Hematopoietic multipotent progenitor cell treated with erythropoietin and hydrocortisone succinate and interleukin-3 and kit ligand, for 17 days (in vitro differentiated cells): ENCODE measurements at regions not wholly inside any gene's neighbourhood (a gene's known extent, or its start where the extent isn't known, plus 50 kb on each side); places are given as distances from the start of the nearest gene placed in this dataset.
"Not testable (repeated sequence)": the region's sequence is repeated elsewhere in the genome, so short reads cannot be mapped to it uniquely, and the experiment has no call there.

Experiments used
- DNase-seq: peaks from one replicate; pipeline ENCODE4 v3.0.0-alpha.2; 2015; ENCODE audit warnings: low spot score

GRCh38 chr9:85204176-85204575 is 534.6 kb downstream of the NTRK2 start:
- no peak for DNase-seq

DNA sequence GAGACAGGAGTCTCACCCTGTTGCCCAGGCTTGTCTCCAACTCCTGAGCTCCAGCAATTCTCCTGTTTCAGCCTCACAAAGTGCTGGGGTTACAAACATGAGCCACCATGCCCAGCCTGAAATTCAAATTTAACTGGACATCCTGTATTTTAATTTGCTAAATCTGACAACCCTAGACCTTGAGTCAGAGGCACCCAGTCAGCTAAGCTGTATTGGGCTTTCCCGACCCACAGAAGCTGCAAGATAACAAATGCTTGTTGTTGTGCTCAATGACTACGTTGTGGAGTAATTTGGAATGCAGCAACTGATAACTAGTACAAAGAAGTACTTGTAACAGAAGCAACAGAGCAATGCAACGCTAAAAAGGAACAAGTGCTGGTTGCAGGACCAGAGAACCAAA is 533.1 kb downstream of the NTRK2 start:
- DNase-seq, result no peak

GRCh38 chr9:85200726-85201404 is 531.3 kb downstream of the NTRK2 start:
- no peak for DNase-seq

GRCh38 chr9:85199866-85200495 is 530.5 kb downstream of the NTRK2 start:
- DNase-seq, result no peak

DNA sequence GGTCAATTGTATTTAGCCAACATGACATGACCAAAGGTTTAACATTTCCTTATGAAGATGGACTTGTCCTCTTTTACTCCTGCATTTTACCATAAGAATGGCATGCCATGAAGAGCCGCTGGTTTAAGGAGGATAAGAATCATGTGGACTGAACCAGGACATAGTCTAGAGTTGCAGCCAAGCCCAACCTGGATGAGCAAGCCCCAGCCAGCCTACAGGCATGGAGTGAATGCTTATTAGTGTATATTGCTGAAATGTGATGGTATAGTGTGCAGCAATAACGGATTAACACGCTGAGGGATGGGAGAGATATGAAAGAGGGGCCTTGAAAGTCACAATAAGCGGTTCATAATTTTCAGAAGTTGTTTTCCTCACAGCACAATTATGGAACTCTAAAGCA is 523.2 kb downstream of the NTRK2 start:
- no peak for DNase-seq

DNA sequence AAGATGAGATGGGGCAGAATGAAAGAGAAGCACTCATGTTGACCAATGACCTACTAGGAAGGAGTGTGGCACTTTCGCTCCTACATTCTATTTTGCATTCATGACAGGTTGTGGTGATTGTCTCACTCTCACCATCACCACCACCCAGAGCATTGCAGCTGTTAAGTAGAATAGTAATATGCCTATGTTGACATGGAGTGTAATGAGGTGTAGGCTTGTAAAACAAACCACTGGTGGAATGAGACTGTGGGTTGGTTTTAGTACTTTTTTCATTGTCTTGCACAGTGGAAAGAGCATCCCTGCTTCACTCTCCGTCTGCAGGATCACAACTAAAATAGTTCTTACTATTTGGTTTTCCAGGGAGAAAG is 516.7 kb downstream of the NTRK2 start:
- no peak for DNase-seq

GRCh38 chr9:85185486-85186217 is 516.1 kb downstream of the NTRK2 start:
- DNase-seq, result no peak

DNA sequence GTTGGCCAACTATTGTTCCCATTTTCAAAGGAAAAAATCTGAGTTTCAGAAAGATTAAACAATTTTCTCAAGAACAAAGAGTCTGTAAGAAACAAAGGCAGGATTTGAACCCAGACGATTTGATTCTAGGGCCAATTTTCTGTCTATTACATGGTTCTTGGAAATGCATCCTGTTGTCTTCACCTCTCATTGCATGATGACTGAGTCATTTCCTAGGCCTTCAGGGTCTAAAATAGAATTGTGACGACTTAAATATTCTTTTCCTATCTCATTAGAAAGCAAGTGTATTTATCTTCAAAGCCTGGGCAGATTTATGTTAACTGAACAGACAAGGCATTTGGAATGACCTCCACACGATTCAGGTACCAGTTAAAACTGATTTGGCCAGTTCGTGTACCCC is 512.9 kb downstream of the NTRK2 start:
- DNase-seq, result no peak

GRCh38 chr9:85178474-85178873 is 508.9 kb downstream of the NTRK2 start:
- DNase-seq, result no peak

DNA sequence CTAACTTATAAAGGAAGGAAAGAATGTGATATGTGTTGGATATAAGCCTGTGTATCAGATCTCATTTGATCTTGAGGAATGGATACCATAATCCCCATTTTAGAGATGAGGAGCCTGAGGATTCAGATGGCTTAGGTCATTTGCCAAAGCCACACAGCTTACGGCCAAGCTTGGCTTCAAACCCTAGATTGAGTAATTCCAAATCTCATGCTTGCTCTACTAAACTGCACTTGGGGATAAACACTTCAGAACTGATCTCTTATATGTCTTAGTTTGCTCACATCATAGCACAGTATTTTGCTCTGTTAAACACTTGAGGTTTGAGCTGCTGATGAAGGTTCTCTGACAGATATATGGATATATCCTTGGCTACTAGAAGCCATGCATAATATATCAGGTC is 504.4 kb downstream of the NTRK2 start:
- DNase-seq, result no peak

DNA sequence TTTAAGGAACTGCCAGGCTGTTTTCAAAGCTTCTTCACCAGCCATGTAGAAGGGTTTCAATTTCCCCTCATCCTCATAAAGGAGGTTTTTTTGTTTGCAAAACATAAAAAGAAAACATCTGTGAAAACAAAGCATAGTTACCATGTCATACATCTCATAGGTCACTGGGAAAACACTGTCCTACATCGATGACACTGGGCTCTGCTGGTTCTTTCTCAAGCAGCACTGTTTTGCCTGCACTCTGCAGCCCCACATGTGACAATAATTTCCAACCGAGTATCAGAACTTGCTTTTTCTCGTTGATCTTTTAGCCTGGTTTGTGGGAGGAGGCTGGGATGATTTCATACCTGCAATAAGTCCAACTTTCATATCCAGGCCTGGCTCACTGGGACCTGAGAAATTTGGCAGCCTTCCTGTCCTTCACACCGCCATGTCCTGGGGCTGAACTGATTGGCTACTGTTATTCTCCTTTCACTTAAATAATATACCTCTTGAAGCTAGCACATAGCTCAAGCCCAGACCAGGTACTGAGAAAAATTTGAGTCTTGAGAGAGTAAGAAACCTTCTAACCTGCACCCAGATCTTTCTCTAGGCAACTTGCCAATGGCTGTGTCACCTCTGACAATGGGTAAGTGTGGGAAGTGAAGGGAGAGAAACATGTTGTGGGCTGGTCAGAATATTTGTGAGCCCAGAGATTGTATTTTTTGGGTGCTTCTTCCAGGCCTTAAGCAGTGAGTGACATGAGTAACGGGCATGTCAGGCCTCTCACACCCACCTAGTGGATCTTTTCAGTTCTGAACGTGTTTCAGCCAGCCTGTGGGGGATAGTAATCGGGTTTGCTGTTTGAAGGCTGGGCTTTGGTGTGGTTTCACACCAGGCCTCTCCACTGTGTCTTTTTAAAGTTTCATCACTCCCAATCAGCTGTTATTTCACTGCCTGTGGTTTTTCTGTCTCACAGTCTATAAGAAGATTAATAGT is 502.8 kb downstream of the NTRK2 start:
- no peak for DNase-seq

GRCh38 chr9:85171163-85171562 is 501.6 kb downstream of the NTRK2 start:
- DNase-seq, result no peak

DNA sequence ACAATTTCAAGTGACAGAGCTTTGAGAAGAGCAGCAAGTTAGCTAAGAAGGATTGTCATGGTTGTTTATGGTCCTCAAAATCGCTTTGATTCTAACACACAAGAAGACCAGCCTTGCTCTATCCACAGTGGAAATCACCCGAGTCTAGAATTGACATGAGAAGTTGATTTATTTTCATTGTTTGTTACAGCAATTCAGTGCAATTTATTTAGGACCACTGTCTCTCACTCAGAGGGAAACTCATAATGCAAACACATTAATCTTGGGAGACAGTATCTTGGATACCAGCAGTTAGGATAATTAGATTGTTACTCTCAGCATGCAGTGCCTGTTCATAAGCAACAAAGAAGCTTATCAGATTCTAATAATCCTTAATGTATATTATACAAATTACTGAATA is 498.9 kb downstream of the NTRK2 start:
- DNase-seq, result no peak

DNA sequence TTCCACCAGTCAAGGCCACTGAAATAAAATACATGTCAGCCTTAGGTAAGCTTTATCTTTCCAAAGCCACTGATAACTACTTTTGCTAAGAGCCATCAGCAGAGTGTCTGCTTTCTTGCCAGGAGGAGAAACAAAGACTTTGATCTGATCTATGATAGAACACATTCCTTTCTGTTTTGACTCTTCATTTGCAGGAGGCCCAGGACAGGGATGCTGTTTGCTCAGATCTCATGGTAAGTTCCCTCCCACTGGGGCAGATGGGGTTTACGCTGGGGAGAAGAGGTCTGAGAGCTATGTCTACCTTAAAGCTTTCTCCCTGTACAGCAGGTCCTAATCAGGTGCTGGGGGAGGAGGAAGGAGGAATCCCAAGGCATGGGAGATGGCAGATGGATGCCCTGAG is 497.6 kb downstream of the NTRK2 start:
- DNase-seq, result no peak

DNA sequence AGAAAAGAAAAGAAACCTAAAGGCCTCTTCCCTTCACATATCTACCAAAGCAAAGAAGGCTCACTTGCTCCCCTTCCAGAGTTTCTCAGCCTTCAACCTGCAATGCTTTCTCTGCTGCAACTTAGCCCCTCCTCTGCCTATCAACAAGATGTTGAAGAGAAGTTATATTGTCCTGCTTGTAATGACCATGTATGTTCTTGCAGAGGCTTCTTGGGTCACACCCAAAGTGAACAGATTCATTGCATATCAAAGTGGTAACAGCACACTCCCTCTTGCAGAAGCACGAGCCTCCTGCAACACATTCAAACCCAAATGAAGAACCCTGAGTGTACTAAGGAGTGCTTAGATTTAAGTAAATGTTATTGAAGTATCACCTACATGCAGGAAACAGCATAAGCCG is 494.3 kb downstream of the NTRK2 start:
- DNase-seq, result no peak

DNA sequence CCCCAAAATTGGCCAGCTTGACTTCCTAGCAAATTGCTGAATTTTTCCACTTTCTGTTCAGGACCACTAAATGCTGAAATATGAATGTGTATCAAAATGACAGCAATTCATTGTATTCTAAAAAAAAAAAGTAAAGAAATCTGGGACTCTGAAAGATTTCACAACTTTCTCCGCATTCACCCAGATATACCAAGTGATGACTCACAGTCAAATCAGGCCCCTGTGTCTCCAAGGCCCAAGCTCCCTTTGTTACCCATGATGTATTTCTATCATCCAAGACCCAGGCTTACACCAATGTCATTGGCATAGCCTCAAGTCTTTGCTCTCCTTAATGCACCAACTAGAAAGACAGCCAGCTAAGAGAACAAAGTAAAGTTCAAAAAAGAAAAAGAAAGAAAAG is 493.9 kb downstream of the NTRK2 start:
- DNase-seq, result no peak

DNA sequence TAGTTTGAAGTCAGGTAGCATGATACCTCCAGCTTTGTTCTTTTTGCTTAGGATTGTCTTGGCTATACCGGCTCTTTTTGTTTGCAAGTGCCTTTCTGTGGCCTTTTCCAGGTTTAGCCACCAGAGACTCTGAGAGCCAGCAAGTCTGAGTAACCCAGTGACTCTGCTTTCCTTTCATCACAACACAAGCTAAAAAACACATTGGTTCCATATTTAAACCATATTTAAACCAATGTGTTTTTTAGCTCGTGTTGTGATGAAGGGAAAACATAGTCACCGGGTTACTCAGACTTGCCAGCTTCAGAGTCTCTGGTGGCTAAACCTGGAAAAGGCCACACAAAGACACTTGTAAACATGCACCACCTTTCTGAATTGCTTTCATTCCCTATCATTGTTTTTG is 493.3 kb downstream of the NTRK2 start:
- DNase-seq, result no peak

DNA sequence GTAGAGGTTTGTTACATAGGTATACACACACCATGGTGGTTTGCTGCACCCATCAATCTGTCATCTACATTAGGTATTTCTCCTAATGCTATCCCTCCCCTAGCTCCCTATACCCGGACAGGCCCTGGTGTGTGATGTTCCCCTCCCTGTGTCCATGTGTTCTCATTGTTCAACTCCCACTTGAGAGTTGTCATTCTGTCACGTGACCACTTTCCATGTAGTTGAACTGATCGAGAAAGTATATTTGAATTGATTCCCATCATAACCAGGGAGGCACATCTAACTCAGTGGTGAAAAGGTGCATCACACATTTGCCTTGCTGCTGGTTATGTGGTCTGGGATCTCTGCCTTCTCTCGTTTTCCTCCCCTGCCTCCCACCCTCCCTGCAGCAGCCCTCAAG is 491.4 kb downstream of the NTRK2 start:
- DNase-seq, result not testable (repeated sequence)

- DNase-seq, result no peak
These were observed 489.0 kb downstream of the NTRK2 start for GRCh38 chr9:85158512-85158911.

DNA sequence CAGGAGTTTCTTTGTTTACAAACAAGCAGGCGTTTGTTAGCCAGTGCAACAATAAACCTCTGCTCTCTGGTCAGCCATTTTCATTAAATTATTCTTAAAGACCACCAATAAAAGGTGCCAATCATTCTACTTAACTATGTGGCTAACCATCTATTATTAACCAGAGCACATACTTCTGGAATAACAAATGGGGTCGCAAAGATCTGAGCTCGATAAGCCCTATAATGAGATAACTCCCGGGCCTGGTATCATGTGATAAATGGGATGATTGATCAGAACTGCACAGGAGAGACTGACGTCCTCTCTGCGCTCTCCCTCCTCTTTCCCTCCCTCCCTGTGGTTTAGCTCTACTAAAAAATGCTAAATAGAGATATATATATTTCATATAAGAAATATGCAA is 488.2 kb downstream of the NTRK2 start:
- no peak for DNase-seq

- DNase-seq, result no peak
These were observed 487.1 kb downstream of the NTRK2 start for GRCh38 chr9:85156652-85157051.

- no peak for DNase-seq
These were observed 485.8 kb downstream of the NTRK2 start for GRCh38 chr9:85155352-85155751.
